ENCODE measurements at regions not wholly inside any gene's neighbourhood (a gene's known extent, or its start where the extent isn't known, plus 50 kb on each side); places are given as distances from the start of the nearest gene placed in this dataset.
"Not testable (repeated sequence)": the region's sequence is repeated elsewhere in the genome, so short reads cannot be mapped to it uniquely, and the experiment has no call there.

- no peaks in the 10 kb centered on the region for H3K27me3 Mint-ChIP-seq
Measured at GRCh38 chr2:220593526-220593925, 966.1 kb downstream of the SLC4A3 start.

GRCh38 chr2:220601674-220602073, 970.4 kb downstream of the EPHA4 start:
- Mint-ChIP-seq H3K27ac (ENCODE audit: low read depth) (no peak overlapping the region), H3K36me3 (ENCODE audit: insufficient read depth) (no peaks in the 10 kb centered on the region), H3K4me3 (no peak overlapping the region), H3K9me3 (peaks cover 5% of the 10 kb centered on the region), H3K27me3 (peaks cover 10% of the 10 kb centered on the region), H3K4me1 (no peaks in the 10 kb centered on the region)
- DNase-seq (ENCODE audit: low spot score in 2 of 2) (no peak), ATAC-seq (replicated peaks; ENCODE audit: extremely low read depth, poor library complexity, severe bottlenecking) (no peak)

More at GRCh38 chr2:220593526-220593925, 966.1 kb downstream of the SLC4A3 start:
- DNase-seq (ENCODE audit: low spot score in 2 of 2) (no peak), ATAC-seq (replicated peaks; ENCODE audit: extremely low read depth, poor library complexity, severe bottlenecking) (no peak)
- Mint-ChIP-seq H3K27ac (ENCODE audit: low read depth) (no peak overlapping the region), H3K4me1 (no peaks in the 10 kb centered on the region), H3K9me3 (no peaks in the 10 kb centered on the region), H3K36me3 (ENCODE audit: insufficient read depth) (no peaks in the 10 kb centered on the region), H3K4me3 (no peak overlapping the region)

GRCh38 chr2:220613004-220613403, 959.1 kb downstream of the EPHA4 start:
- not testable (repeated sequence) for DNase-seq (ENCODE audit: low spot score in 2 of 2); H3K27ac Mint-ChIP-seq (ENCODE audit: low read depth); H3K36me3 Mint-ChIP-seq (ENCODE audit: insufficient read depth); H3K4me3 Mint-ChIP-seq; ATAC-seq (replicated peaks; ENCODE audit: extremely low read depth, poor library complexity, severe bottlenecking); H3K4me1 Mint-ChIP-seq; H3K9me3 Mint-ChIP-seq; H3K27me3 Mint-ChIP-seq

- no peak overlapping the region for H3K4me3 Mint-ChIP-seq
- H3K4me1 Mint-ChIP-seq: no peaks in the 10 kb centered on the region
- ATAC-seq (replicated peaks; ENCODE audit: extremely low read depth, poor library complexity, severe bottlenecking): no peak
- no peaks in the 10 kb centered on the region for H3K36me3 Mint-ChIP-seq (ENCODE audit: insufficient read depth)
- H3K27ac Mint-ChIP-seq (ENCODE audit: low read depth): no peak overlapping the region
- H3K27me3 Mint-ChIP-seq: peaks cover 11% of the 10 kb centered on the region
- no peak for DNase-seq (ENCODE audit: low spot score in 2 of 2)
- no peaks in the 10 kb centered on the region for H3K9me3 Mint-ChIP-seq
Measured at GRCh38 chr2:220614064-220614463, 958.0 kb downstream of the EPHA4 start.

- DNase-seq (ENCODE audit: low spot score in 2 of 2): no peak
- peaks cover 25% of the 10 kb centered on the region for H3K27me3 Mint-ChIP-seq
- ATAC-seq (replicated peaks; ENCODE audit: extremely low read depth, poor library complexity, severe bottlenecking): no peak
- H3K9me3 Mint-ChIP-seq: peaks cover 5% of the 10 kb centered on the region
- H3K4me3 Mint-ChIP-seq: no peak overlapping the region
- H3K36me3 Mint-ChIP-seq (ENCODE audit: insufficient read depth): no peaks in the 10 kb centered on the region
- no peaks in the 10 kb centered on the region for H3K4me1 Mint-ChIP-seq
- no peak overlapping the region for H3K27ac Mint-ChIP-seq (ENCODE audit: low read depth)
Measured at GRCh38 chr2:220619525-220620220, 952.4 kb downstream of the EPHA4 start.

- H3K9me3 Mint-ChIP-seq: no peaks in the 10 kb centered on the region
- ATAC-seq (replicated peaks; ENCODE audit: extremely low read depth, poor library complexity, severe bottlenecking) (no peak), DNase-seq (ENCODE audit: low spot score in 2 of 2) (no peak)
- no peaks in the 10 kb centered on the region for H3K36me3 Mint-ChIP-seq (ENCODE audit: insufficient read depth)
- no peak overlapping the region for H3K4me3 Mint-ChIP-seq
- H3K27ac Mint-ChIP-seq (ENCODE audit: low read depth): no peak overlapping the region
- no peaks in the 10 kb centered on the region for H3K4me1 Mint-ChIP-seq
- H3K27me3 Mint-ChIP-seq: no peaks in the 10 kb centered on the region
Measured at GRCh38 chr2:220626603-220627002, 945.5 kb downstream of the EPHA4 start.

GRCh38 chr2:220628252-220628651, 943.9 kb downstream of the EPHA4 start:
- H3K27ac Mint-ChIP-seq (ENCODE audit: low read depth): no peak overlapping the region
- DNase-seq (ENCODE audit: low spot score in 2 of 2) (no peak), ATAC-seq (replicated peaks; ENCODE audit: extremely low read depth, poor library complexity, severe bottlenecking) (no peak)
- no peaks in the 10 kb centered on the region for H3K36me3 Mint-ChIP-seq (ENCODE audit: insufficient read depth)
- H3K4me1 Mint-ChIP-seq: no peaks in the 10 kb centered on the region
- no peaks in the 10 kb centered on the region for H3K9me3 Mint-ChIP-seq
- H3K4me3 Mint-ChIP-seq: no peak overlapping the region
- no peaks in the 10 kb centered on the region for H3K27me3 Mint-ChIP-seq

GRCh38 chr2:220641137-220641536, 931.0 kb downstream of the EPHA4 start:
- H3K9me3 Mint-ChIP-seq: no peaks in the 10 kb centered on the region
- H3K27me3 Mint-ChIP-seq: no peaks in the 10 kb centered on the region
- no peak overlapping the region for H3K27ac Mint-ChIP-seq (ENCODE audit: low read depth)
- no peak overlapping the region for H3K4me3 Mint-ChIP-seq
- H3K4me1 Mint-ChIP-seq: no peaks in the 10 kb centered on the region
- no peak for DNase-seq (ENCODE audit: low spot score in 2 of 2)
- no peaks in the 10 kb centered on the region for H3K36me3 Mint-ChIP-seq (ENCODE audit: insufficient read depth)
- ATAC-seq (replicated peaks; ENCODE audit: extremely low read depth, poor library complexity, severe bottlenecking): no peak

GRCh38 chr2:220646424-220646823, 925.7 kb downstream of the EPHA4 start:
- H3K27ac Mint-ChIP-seq (ENCODE audit: low read depth): no peak overlapping the region
- DNase-seq (ENCODE audit: low spot score in 2 of 2) (no peak), ATAC-seq (replicated peaks; ENCODE audit: extremely low read depth, poor library complexity, severe bottlenecking) (no peak)
- H3K36me3 Mint-ChIP-seq (ENCODE audit: insufficient read depth): no peaks in the 10 kb centered on the region
- no peaks in the 10 kb centered on the region for H3K4me1 Mint-ChIP-seq
- peaks cover 13% of the 10 kb centered on the region for H3K27me3 Mint-ChIP-seq
- H3K9me3 Mint-ChIP-seq: no peaks in the 10 kb centered on the region
- no peak overlapping the region for H3K4me3 Mint-ChIP-seq

- H3K36me3 Mint-ChIP-seq (ENCODE audit: insufficient read depth): no peaks in the 10 kb centered on the region
- H3K27me3 Mint-ChIP-seq: peaks cover 15% of the 10 kb centered on the region
- no peak for DNase-seq (ENCODE audit: low spot score in 2 of 2)
- H3K27ac Mint-ChIP-seq (ENCODE audit: low read depth): no peak overlapping the region
- no peak for ATAC-seq (replicated peaks; ENCODE audit: extremely low read depth, poor library complexity, severe bottlenecking)
- H3K9me3 Mint-ChIP-seq: no peaks in the 10 kb centered on the region
- no peak overlapping the region for H3K4me3 Mint-ChIP-seq
- no peaks in the 10 kb centered on the region for H3K4me1 Mint-ChIP-seq
Measured at GRCh38 chr2:220648628-220649027, 923.5 kb downstream of the EPHA4 start.

- Mint-ChIP-seq H3K27ac (ENCODE audit: low read depth) (no peak overlapping the region), H3K4me3 (no peak overlapping the region), H3K36me3 (ENCODE audit: insufficient read depth) (no peaks in the 10 kb centered on the region), H3K4me1 (no peaks in the 10 kb centered on the region), H3K9me3 (no peaks in the 10 kb centered on the region), H3K27me3 (peaks cover 27% of the 10 kb centered on the region)
- no peak for DNase-seq (ENCODE audit: low spot score in 2 of 2)
- no peak for ATAC-seq (replicated peaks; ENCODE audit: extremely low read depth, poor library complexity, severe bottlenecking)
Measured at GRCh38 chr2:220653776-220654175, 918.3 kb downstream of the EPHA4 start.

- H3K36me3 Mint-ChIP-seq (ENCODE audit: insufficient read depth): no peaks in the 10 kb centered on the region
- no peaks in the 10 kb centered on the region for H3K9me3 Mint-ChIP-seq
- H3K27me3 Mint-ChIP-seq: peaks cover 33% of the 10 kb centered on the region
- DNase-seq (ENCODE audit: low spot score in 2 of 2): no peak
- H3K4me3 Mint-ChIP-seq: no peak overlapping the region
- ATAC-seq (replicated peaks; ENCODE audit: extremely low read depth, poor library complexity, severe bottlenecking): no peak
- H3K27ac Mint-ChIP-seq (ENCODE audit: low read depth): no peak overlapping the region
- H3K4me1 Mint-ChIP-seq: no peaks in the 10 kb centered on the region
Measured at GRCh38 chr2:220654322-220654721, 917.8 kb downstream of the EPHA4 start.

- Mint-ChIP-seq H3K9me3 (no peaks in the 10 kb centered on the region), H3K4me3 (no peak overlapping the region), H3K27me3 (peaks cover 18% of the 10 kb centered on the region), H3K36me3 (ENCODE audit: insufficient read depth) (no peaks in the 10 kb centered on the region), H3K27ac (ENCODE audit: low read depth) (no peak overlapping the region), H3K4me1 (no peaks in the 10 kb centered on the region)
- ATAC-seq (replicated peaks; ENCODE audit: extremely low read depth, poor library complexity, severe bottlenecking) (no peak), DNase-seq (ENCODE audit: low spot score in 2 of 2) (no peak)
Measured at GRCh38 chr2:220660277-220661145, 911.6 kb downstream of the EPHA4 start.

Measured in central memory CD8-positive, alpha-beta T cell (primary cell).